ENCODE measurements at regions not wholly inside any gene's neighbourhood (a gene's known extent, or its start where the extent isn't known, plus 50 kb on each side); places are given as distances from the start of the nearest gene placed in this dataset.
A peak's percentile ranks its signal among the peaks of the same experiment; 100 is the strongest.

DNA sequence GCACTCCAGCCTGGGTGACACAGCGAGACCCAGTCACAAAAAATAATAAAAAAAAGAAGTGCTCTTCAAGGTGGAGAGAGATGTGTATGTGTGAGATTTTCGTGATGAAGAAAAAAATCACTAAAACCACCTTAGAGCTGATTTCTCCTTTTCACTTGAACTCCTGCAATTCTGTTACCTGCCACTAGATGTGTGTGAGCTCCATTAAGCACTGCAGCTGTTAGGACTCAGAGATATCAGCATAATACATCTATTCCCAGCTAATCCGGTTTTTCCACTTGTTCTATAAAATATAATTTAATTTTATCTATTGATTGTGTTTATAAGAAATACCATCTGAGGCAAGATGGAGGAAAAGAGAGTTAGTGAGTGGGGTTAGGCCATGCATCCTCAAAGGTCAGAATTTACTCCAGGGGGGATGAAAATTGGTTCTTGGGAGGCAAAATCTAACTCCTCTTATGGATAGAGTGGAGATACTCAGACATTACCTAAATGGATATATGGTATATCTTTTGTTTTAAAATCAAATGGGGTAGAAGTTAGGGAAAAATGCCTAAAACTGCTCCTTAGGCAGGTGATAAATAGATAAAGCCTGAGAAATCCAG, 152.7 kb downstream of the IL20RB start:
- peak; percentile 6 to 52 (median 45) for DNase-seq
- H3K9me3 ChIP-seq (ENCODE audit: control extremely low read depth in 1 of 5, control insufficient read depth in 4 of 5, insufficient read depth in 2 of 5, low read depth in 1 of 5, low read length in 4 of 5) = no peaks in the 10 kb centered on the region
- peaks cover 0 to 15% (median 9%) of the 10 kb centered on the region in 5 experiments for H3K27me3 ChIP-seq (replicated peaks in 2 of 5; ENCODE audit: control insufficient read depth in 4 of 5, insufficient read depth in 5 of 5, low read length in 4 of 5)
- H3K36me3 ChIP-seq (ENCODE audit: control insufficient read depth in 4 of 4, insufficient read depth in 4 of 4, low read length in 3 of 4) = no peaks in the 10 kb centered on the region
- H3K4me1 ChIP-seq (ENCODE audit: control extremely low read depth in 1 of 4, control insufficient read depth in 4 of 4, insufficient read depth in 4 of 4, low read length in 3 of 4) = no peaks in the 10 kb centered on the region
- ChIA-PET POLR2A (no interaction called here), CTCF (interaction anchor here (1.0 to 2.9 kb wide), 8 partner anchors 9 to 942 kb away, joined by 3 to 19 read pairs (median 5); no protein-coding TSS in a partner anchor)
- H3K4me3 ChIP-seq (ENCODE audit: control insufficient read depth in 1 of 7, extremely low read depth in 1 of 7, insufficient read depth in 4 of 7, low read depth in 2 of 7, low read length in 6 of 7) = no peak overlapping the region
- no CpG with 5 or more reads among the region's 3 CpGs for WGBS (ENCODE audit: insufficient coverage)
- no peak overlapping the region for H3K27ac ChIP-seq (ENCODE audit: insufficient read depth in 1 of 2, low read depth in 1 of 2, low read length in 2 of 2, poor library complexity in 1 of 2, severe bottlenecking in 2 of 2)

- Histone ChIP-seq H3K4me3 (ENCODE audit: control insufficient read depth in 1 of 7, extremely low read depth in 1 of 7, insufficient read depth in 4 of 7, low read depth in 2 of 7, low read length in 6 of 7) (no peak overlapping the region), H3K27me3 (replicated peaks in 2 of 5; ENCODE audit: control insufficient read depth in 4 of 5, insufficient read depth in 5 of 5, low read length in 4 of 5) (peaks cover 0 to 15% (median 11%) of the 10 kb centered on the region in 5 experiments), H3K9me3 (ENCODE audit: control extremely low read depth in 1 of 5, control insufficient read depth in 4 of 5, insufficient read depth in 2 of 5, low read depth in 1 of 5, low read length in 4 of 5) (no peaks in the 10 kb centered on the region), H3K27ac (ENCODE audit: insufficient read depth in 1 of 2, low read depth in 1 of 2, low read length in 2 of 2, poor library complexity in 1 of 2, severe bottlenecking in 2 of 2) (no peak overlapping the region), H3K4me1 (ENCODE audit: control extremely low read depth in 1 of 4, control insufficient read depth in 4 of 4, insufficient read depth in 4 of 4, low read length in 3 of 4) (no peaks in the 10 kb centered on the region), H3K36me3 (ENCODE audit: control insufficient read depth in 4 of 4, insufficient read depth in 4 of 4, low read length in 3 of 4) (no peaks in the 10 kb centered on the region)
- ChIA-PET POLR2A (no interaction called here), CTCF (interaction anchor here (0.8 to 2.9 kb wide), 4 partner anchors 11 to 860 kb away, joined by 3 to 19 read pairs (median 6); no protein-coding TSS in a partner anchor)
- no peak for DNase-seq
- WGBS (ENCODE audit: insufficient coverage) = 93% methylated on average over 3 of the region's 8 CpGs
Observed at GRCh38 chr3:137111497-137111896, 153.7 kb downstream of the IL20RB start.

DNA sequence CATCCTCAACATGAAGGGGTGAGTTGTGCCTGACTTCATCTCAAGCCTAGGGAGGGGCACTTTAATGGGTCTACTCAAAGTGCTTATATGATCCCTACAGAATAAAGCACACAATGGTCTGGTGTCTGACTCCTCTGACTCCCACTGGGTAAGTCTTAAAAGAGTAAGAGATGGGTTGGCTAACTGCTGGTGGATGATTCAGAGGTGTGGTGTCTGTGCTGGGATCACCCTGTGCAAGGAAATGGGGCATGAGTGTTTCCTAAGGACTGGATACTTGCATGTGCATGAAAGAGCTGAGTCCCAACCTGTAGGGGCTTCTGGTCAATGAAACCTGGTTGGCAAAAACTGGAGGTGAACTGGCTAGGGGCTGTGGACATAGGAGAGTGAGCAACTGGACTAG, 158.8 kb downstream of the IL20RB start:
- ChIA-PET POLR2A (no interaction called here), CTCF (interaction anchor here (2.6 kb wide), 1 partner anchor 11 kb away, joined by 10 read pairs; no protein-coding TSS in a partner anchor)
- Histone ChIP-seq H3K9me3 (ENCODE audit: control extremely low read depth in 1 of 5, control insufficient read depth in 4 of 5, insufficient read depth in 2 of 5, low read depth in 1 of 5, low read length in 4 of 5) (no peaks in the 10 kb centered on the region), H3K27me3 (replicated peaks in 2 of 5; ENCODE audit: control insufficient read depth in 4 of 5, insufficient read depth in 5 of 5, low read length in 4 of 5) (peaks cover 0 to 8% (median 0%) of the 10 kb centered on the region in 5 experiments), H3K4me3 (ENCODE audit: control insufficient read depth in 1 of 7, extremely low read depth in 1 of 7, insufficient read depth in 4 of 7, low read depth in 2 of 7, low read length in 6 of 7) (no peak overlapping the region), H3K36me3 (ENCODE audit: control insufficient read depth in 4 of 4, insufficient read depth in 4 of 4, low read length in 3 of 4) (no peaks in the 10 kb centered on the region), H3K4me1 (ENCODE audit: control extremely low read depth in 1 of 4, control insufficient read depth in 4 of 4, insufficient read depth in 4 of 4, low read length in 3 of 4) (no peaks in the 10 kb centered on the region), H3K27ac (ENCODE audit: insufficient read depth in 1 of 2, low read depth in 1 of 2, low read length in 2 of 2, poor library complexity in 1 of 2, severe bottlenecking in 2 of 2) (no peak overlapping the region)
- DNase-seq = no peak

DNA sequence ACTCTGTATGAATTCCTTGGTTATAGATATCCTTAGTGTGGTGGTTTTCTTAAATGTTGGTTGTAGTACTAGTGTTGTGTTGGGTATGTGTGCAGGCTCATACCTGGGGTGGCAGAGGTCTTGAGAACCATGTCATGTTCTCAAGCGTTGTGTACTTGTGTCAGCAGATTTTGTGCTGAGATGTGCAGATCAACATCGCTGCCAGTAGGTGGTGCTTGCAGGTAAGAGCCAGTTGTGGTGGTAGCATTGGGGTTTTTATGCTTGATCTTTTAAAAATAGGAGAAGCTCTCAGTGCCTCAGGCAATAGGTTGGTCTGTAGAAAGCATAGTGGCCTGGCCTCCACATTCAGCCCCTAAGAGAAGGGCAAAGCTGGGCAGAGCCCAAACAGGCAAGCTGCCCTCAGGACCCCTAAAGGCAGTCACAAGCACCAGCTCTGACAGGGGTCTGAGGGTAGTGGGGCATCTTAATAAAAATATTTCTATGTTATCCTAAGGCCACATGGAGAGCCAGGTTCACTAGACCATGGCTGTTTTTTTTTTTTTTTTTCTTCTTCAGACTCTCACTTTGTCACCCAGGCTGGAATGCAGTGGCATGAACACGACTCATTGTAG, 164.0 kb downstream of the IL20RB start:
- Histone ChIP-seq H3K9me3 (ENCODE audit: control extremely low read depth in 1 of 5, control insufficient read depth in 4 of 5, insufficient read depth in 2 of 5, low read depth in 1 of 5, low read length in 4 of 5) (no peaks in the 10 kb centered on the region), H3K4me3 (ENCODE audit: control insufficient read depth in 1 of 7, extremely low read depth in 1 of 7, insufficient read depth in 4 of 7, low read depth in 2 of 7, low read length in 6 of 7) (no peak overlapping the region), H3K4me1 (ENCODE audit: control extremely low read depth in 1 of 4, control insufficient read depth in 4 of 4, insufficient read depth in 4 of 4, low read length in 3 of 4) (no peaks in the 10 kb centered on the region), H3K36me3 (ENCODE audit: control insufficient read depth in 4 of 4, insufficient read depth in 4 of 4, low read length in 3 of 4) (no peaks in the 10 kb centered on the region), H3K27ac (ENCODE audit: insufficient read depth in 1 of 2, low read depth in 1 of 2, low read length in 2 of 2, poor library complexity in 1 of 2, severe bottlenecking in 2 of 2) (no peak overlapping the region), H3K27me3 (replicated peaks in 2 of 5; ENCODE audit: control insufficient read depth in 4 of 5, insufficient read depth in 5 of 5, low read length in 4 of 5) (peaks cover 0 to 5% (median 0%) of the 10 kb centered on the region in 5 experiments)
- 8% methylated on average over 2 of the region's 3 CpGs for WGBS (ENCODE audit: insufficient coverage)
- ChIA-PET CTCF (interaction anchor here (0.7 to 5.1 kb wide), 4 partner anchors 10 to 88 kb away, joined by 3 to 19 read pairs (median 4); no protein-coding TSS in a partner anchor), POLR2A (no interaction called here)
- DNase-seq = peak; percentile 30 to 67 (median 66)

- POLR2A ChIA-PET = no interaction called here
- no peak for DNase-seq
- Histone ChIP-seq H3K27ac (ENCODE audit: insufficient read depth in 1 of 2, low read depth in 1 of 2, low read length in 2 of 2, poor library complexity in 1 of 2, severe bottlenecking in 2 of 2) (no peak overlapping the region), H3K4me3 (ENCODE audit: control insufficient read depth in 1 of 7, extremely low read depth in 1 of 7, insufficient read depth in 4 of 7, low read depth in 2 of 7, low read length in 6 of 7) (no peak overlapping the region), H3K27me3 (replicated peaks in 2 of 5; ENCODE audit: control insufficient read depth in 4 of 5, insufficient read depth in 5 of 5, low read length in 4 of 5) (peaks cover 0 to 2% (median 0%) of the 10 kb centered on the region in 5 experiments), H3K9me3 (ENCODE audit: control extremely low read depth in 1 of 5, control insufficient read depth in 4 of 5, insufficient read depth in 2 of 5, low read depth in 1 of 5, low read length in 4 of 5) (no peaks in the 10 kb centered on the region), H3K4me1 (ENCODE audit: control extremely low read depth in 1 of 4, control insufficient read depth in 4 of 4, insufficient read depth in 4 of 4, low read length in 3 of 4) (no peaks in the 10 kb centered on the region), H3K36me3 (ENCODE audit: control insufficient read depth in 4 of 4, insufficient read depth in 4 of 4, low read length in 3 of 4) (no peaks in the 10 kb centered on the region)
- CTCF ChIA-PET = no interaction called here
- 65% methylated on average over 2 of the region's 2 CpGs for WGBS (ENCODE audit: insufficient coverage)
Observed at GRCh38 chr3:137131081-137131480, 173.3 kb downstream of the IL20RB start.

GRCh38 chr3:137134431-137134830, 176.6 kb downstream of the IL20RB start:
- Histone ChIP-seq H3K27me3 (replicated peaks in 2 of 5; ENCODE audit: control insufficient read depth in 4 of 5, insufficient read depth in 5 of 5, low read length in 4 of 5) (peaks cover 0 to 2% (median 0%) of the 10 kb centered on the region in 5 experiments), H3K4me3 (ENCODE audit: control insufficient read depth in 1 of 7, extremely low read depth in 1 of 7, insufficient read depth in 4 of 7, low read depth in 2 of 7, low read length in 6 of 7) (no peak overlapping the region), H3K9me3 (ENCODE audit: control extremely low read depth in 1 of 5, control insufficient read depth in 4 of 5, insufficient read depth in 2 of 5, low read depth in 1 of 5, low read length in 4 of 5) (no peaks in the 10 kb centered on the region), H3K36me3 (ENCODE audit: control insufficient read depth in 4 of 4, insufficient read depth in 4 of 4, low read length in 3 of 4) (no peaks in the 10 kb centered on the region), H3K4me1 (ENCODE audit: control extremely low read depth in 1 of 4, control insufficient read depth in 4 of 4, insufficient read depth in 4 of 4, low read length in 3 of 4) (no peaks in the 10 kb centered on the region), H3K27ac (ENCODE audit: insufficient read depth in 1 of 2, low read depth in 1 of 2, low read length in 2 of 2, poor library complexity in 1 of 2, severe bottlenecking in 2 of 2) (no peak overlapping the region)
- WGBS (ENCODE audit: insufficient coverage) = 49% methylated on average over 2 of the region's 4 CpGs
- ChIA-PET CTCF (interaction anchor here (1.2 to 1.3 kb wide), 2 partner anchors 10 to 29 kb away, joined by 4 to 5 read pairs; no protein-coding TSS in a partner anchor), POLR2A (no interaction called here)
- no peak for DNase-seq

GRCh38 chr3:137148406-137148805, 190.6 kb downstream of the IL20RB start:
- ChIA-PET CTCF (no interaction called here), POLR2A (no interaction called here)
- Histone ChIP-seq H3K27ac (ENCODE audit: insufficient read depth in 1 of 2, low read depth in 1 of 2, low read length in 2 of 2, poor library complexity in 1 of 2, severe bottlenecking in 2 of 2) (no peak overlapping the region), H3K27me3 (replicated peaks in 2 of 5; ENCODE audit: control insufficient read depth in 4 of 5, insufficient read depth in 5 of 5, low read length in 4 of 5) (peaks cover 0 to 7% (median 3%) of the 10 kb centered on the region in 5 experiments), H3K4me3 (ENCODE audit: control insufficient read depth in 1 of 7, extremely low read depth in 1 of 7, insufficient read depth in 4 of 7, low read depth in 2 of 7, low read length in 6 of 7) (no peak overlapping the region), H3K9me3 (ENCODE audit: control extremely low read depth in 1 of 5, control insufficient read depth in 4 of 5, insufficient read depth in 2 of 5, low read depth in 1 of 5, low read length in 4 of 5) (no peaks in the 10 kb centered on the region), H3K36me3 (ENCODE audit: control insufficient read depth in 4 of 4, insufficient read depth in 4 of 4, low read length in 3 of 4) (no peaks in the 10 kb centered on the region), H3K4me1 (ENCODE audit: control extremely low read depth in 1 of 4, control insufficient read depth in 4 of 4, insufficient read depth in 4 of 4, low read length in 3 of 4) (no peaks in the 10 kb centered on the region)
- 69% methylated on average over 3 of the region's 3 CpGs for WGBS (ENCODE audit: insufficient coverage)
- no peak for DNase-seq
